Neural cell (in vitro differentiated cells): ENCODE measurements at regions not wholly inside any gene's neighbourhood (a gene's known extent, or its start where the extent isn't known, plus 50 kb on each side); places are given as distances from the start of the nearest gene placed in this dataset.

Experiments used
- H2AFZ ChIP-seq: fragments of 200-600, 300-800 bp; sonication (generic), shearing (Covaris generic); 2 replicates; pipeline ENCODE4 v1.6.0; 2014; ENCODE audit warnings: low read depth, mild to moderate bottlenecking, antibody characterized with exemption, low read length, moderate library complexity
- H3F3A ChIP-seq: fragments of 200-600 bp; shearing (Covaris generic); 2 replicates; pipeline ENCODE4 v1.6.1; 2016; ENCODE audit warnings: mild to moderate bottlenecking, moderate library complexity, mixed read lengths, antibody characterized with exemption, low read length; ENCODE audit not compliant: insufficient read depth, poor library complexity, severe bottlenecking
- H3K27ac ChIP-seq: fragments of 200-600, 300-800 bp; sonication (generic), shearing (Covaris generic); 2 replicates; pipeline ENCODE4 v1.5.1; 2014; ENCODE audit warnings: mild to moderate bottlenecking, low read length, moderate library complexity
- H3K27me3 ChIP-seq: fragments of 300-800, 200-600 bp; sonication (generic), shearing (Covaris generic); 2 replicates; pipeline ENCODE4 v1.6.0; 2014; ENCODE audit warnings: mild to moderate bottlenecking, low read depth, low read length, moderate library complexity; ENCODE audit not compliant: insufficient read depth
- H3K36me3 ChIP-seq: fragments of 300-800, 200-600 bp; sonication (generic), shearing (Covaris generic); 2 replicates; pipeline ENCODE4 v1.5.1; 2014; ENCODE audit warnings: mild to moderate bottlenecking, antibody characterized with exemption, low read length, moderate library complexity; ENCODE audit not compliant: insufficient read depth
- H3K4me2 ChIP-seq: fragments of 300-800, 200-600 bp; sonication (generic), shearing (Covaris generic); 2 replicates; pipeline ENCODE4 v1.6.0; 2014; ENCODE audit warnings: mild to moderate bottlenecking, low read length
- H3K4me3 ChIP-seq: fragments of 300-800, 200-600 bp; sonication (generic), shearing (Covaris generic); 2 replicates; pipeline ENCODE4 v1.5.1; 2014; ENCODE audit warnings: mild to moderate bottlenecking, low read length, moderate library complexity
- H3K79me2 ChIP-seq: fragments of 200-600 bp; shearing (Covaris generic); replicated peaks from 2 replicates; pipeline ENCODE4 v1.6.0; 2014; ENCODE audit warnings: mild to moderate bottlenecking, low read length, moderate library complexity; ENCODE audit not compliant: insufficient read depth
- H3K9ac ChIP-seq: fragments of 300-800, 200-600 bp; sonication (generic), shearing (Covaris generic); 2 replicates; pipeline ENCODE4 v1.6.1; 2016; ENCODE audit warnings: mild to moderate bottlenecking, low read length, mixed read lengths
- H3K9me2 ChIP-seq: fragments of 200-600 bp; shearing (Covaris generic); 2 replicates; pipeline ENCODE4 v1.6.1; 2016; ENCODE audit warnings: mild to moderate bottlenecking, low read length, mixed read lengths; ENCODE audit not compliant: insufficient read depth
- H3K9me3 ChIP-seq: fragments of 200-600, 300-800 bp; sonication (generic), shearing (Covaris generic); 2 replicates; pipeline ENCODE4 v1.6.1; 2016; ENCODE audit warnings: mild to moderate bottlenecking, mixed run types, low read length, moderate library complexity, mixed read lengths
- H4K20me1 ChIP-seq: fragments of 200-600 bp; shearing (Covaris generic); 2 replicates; pipeline ENCODE4 v1.6.1; 2016; ENCODE audit warnings: mild to moderate bottlenecking, mixed run types; ENCODE audit not compliant: insufficient read depth
- CTCF ChIP-seq: fragments of 450-650 bp; IDR thresholded peaks from 2 replicates; pipeline ENCODE4 v1.5.1; 2014; ENCODE audit warnings: antibody characterized with exemption, mild to moderate bottlenecking, moderate library complexity; ENCODE audit not compliant: poor library complexity, severe bottlenecking
- EP300 ChIP-seq: fragments of 450-650 bp; conservative IDR thresholded peaks from 2 replicates; pipeline ENCODE4 v1.6.1; 2014; ENCODE audit warnings: antibody characterized with exemption, mild to moderate bottlenecking, moderate library complexity; ENCODE audit not compliant: poor library complexity, severe bottlenecking
- EZH2 ChIP-seq: fragments of 200-600, 300-800 bp; shearing (Covaris generic), sonication (generic); IDR thresholded peaks from 2 replicates; pipeline ENCODE4 v1.6.1; 2014; ENCODE audit warnings: antibody characterized with exemption, low read length, borderline replicate concordance, mild to moderate bottlenecking; ENCODE audit not compliant: insufficient read depth, poor library complexity, severe bottlenecking
- MXI1 ChIP-seq: fragments of 450-650 bp; conservative IDR thresholded peaks from 2 replicates; pipeline ENCODE4 v1.6.1; 2014; ENCODE audit warnings: antibody characterized with exemption, mild to moderate bottlenecking; ENCODE audit not compliant: poor library complexity, severe bottlenecking
- POLR2AphosphoS5 ChIP-seq: IDR thresholded peaks from 2 replicates; pipeline ENCODE4 v1.6.1; 2012
- RAD21 ChIP-seq: fragments of 450-650 bp; conservative IDR thresholded peaks from 2 replicates; pipeline ENCODE4 v1.6.1; 2014; ENCODE audit warnings: antibody characterized with exemption, mild to moderate bottlenecking, moderate library complexity
- SMC3 ChIP-seq: fragments of 450-650 bp; conservative IDR thresholded peaks from 2 replicates; pipeline ENCODE4 v1.6.1; 2014; ENCODE audit warnings: antibody characterized with exemption, mild to moderate bottlenecking, moderate library complexity; ENCODE audit not compliant: poor library complexity
- TAF1 ChIP-seq: IDR thresholded peaks from 2 replicates; pipeline ENCODE4 v1.6.1; 2012; ENCODE audit warnings: low read depth
- TF ChIP-seq, protein P1 (sequence below): IDR thresholded peaks from 2 replicates; pipeline ENCODE4 v1.6.1; 2012; ENCODE audit warnings: borderline replicate concordance

GRCh38 chr1:217009376-217009775, 286.1 kb upstream of the ESRRG start:
- H2AFZ ChIP-seq: no peak overlapping the region
- H3K27ac ChIP-seq: no peak overlapping the region
- H4K20me1 ChIP-seq: no peaks in the 10 kb centered on the region
- no peak overlapping the region for H3K4me3 ChIP-seq
- H3K79me2 ChIP-seq: no peaks in the 10 kb centered on the region
- H3K9ac ChIP-seq: no peak overlapping the region
- no peak overlapping the region for H3K4me2 ChIP-seq
- H3K9me3 ChIP-seq: no peaks in the 10 kb centered on the region
- no peaks in the 10 kb centered on the region for H3F3A ChIP-seq
- H3K36me3 ChIP-seq: no peaks in the 10 kb centered on the region
- H3K9me2 ChIP-seq: no peaks in the 10 kb centered on the region
- H3K27me3 ChIP-seq: no peaks in the 10 kb centered on the region
- TF ChIP-seq CTCF: no peak
- no peak for TF ChIP-seq MXI1
- TF ChIP-seq RAD21: no peak
- TF ChIP-seq, protein P1, sequence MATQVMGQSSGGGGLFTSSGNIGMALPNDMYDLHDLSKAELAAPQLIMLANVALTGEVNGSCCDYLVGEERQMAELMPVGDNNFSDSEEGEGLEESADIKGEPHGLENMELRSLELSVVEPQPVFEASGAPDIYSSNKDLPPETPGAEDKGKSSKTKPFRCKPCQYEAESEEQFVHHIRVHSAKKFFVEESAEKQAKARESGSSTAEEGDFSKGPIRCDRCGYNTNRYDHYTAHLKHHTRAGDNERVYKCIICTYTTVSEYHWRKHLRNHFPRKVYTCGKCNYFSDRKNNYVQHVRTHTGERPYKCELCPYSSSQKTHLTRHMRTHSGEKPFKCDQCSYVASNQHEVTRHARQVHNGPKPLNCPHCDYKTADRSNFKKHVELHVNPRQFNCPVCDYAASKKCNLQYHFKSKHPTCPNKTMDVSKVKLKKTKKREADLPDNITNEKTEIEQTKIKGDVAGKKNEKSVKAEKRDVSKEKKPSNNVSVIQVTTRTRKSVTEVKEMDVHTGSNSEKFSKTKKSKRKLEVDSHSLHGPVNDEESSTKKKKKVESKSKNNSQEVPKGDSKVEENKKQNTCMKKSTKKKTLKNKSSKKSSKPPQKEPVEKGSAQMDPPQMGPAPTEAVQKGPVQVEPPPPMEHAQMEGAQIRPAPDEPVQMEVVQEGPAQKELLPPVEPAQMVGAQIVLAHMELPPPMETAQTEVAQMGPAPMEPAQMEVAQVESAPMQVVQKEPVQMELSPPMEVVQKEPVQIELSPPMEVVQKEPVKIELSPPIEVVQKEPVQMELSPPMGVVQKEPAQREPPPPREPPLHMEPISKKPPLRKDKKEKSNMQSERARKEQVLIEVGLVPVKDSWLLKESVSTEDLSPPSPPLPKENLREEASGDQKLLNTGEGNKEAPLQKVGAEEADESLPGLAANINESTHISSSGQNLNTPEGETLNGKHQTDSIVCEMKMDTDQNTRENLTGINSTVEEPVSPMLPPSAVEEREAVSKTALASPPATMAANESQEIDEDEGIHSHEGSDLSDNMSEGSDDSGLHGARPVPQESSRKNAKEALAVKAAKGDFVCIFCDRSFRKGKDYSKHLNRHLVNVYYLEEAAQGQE: no peak

DNA sequence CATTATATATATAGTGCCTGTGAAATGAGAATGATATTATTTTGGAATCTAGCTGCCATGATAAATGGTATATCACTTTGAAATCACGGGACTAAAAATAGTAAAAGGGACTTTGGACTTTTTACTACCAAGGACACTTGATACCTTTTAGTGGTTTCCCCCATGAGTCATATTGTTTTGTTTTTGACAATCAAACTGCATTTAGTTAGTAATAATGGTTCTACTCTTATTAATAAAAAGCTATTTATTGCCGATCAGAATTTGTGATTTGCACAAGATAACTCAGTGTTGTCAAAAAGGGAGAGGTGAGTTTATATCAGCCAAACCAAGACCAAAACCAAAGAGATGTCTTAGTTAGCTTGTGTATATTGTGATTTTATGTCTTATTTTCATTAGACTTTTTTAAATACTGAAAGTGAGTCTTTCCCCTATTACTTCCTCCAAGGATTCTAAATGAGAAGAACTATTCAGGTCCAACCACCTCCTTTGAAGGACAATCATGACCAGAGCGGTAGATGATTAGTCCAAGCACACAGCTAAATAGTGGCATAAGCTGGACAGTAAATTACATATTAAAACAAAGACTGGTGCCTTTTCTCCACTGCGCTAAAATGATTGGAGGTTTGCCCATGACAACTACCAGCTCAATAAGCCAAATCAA, 281.7 kb upstream of the ESRRG start:
- Histone ChIP-seq H3K27ac (no peak overlapping the region), H3K4me3 (no peak overlapping the region), H3K36me3 (no peaks in the 10 kb centered on the region), H3K9me2 (no peaks in the 10 kb centered on the region), H3K9ac (no peak overlapping the region), H3K27me3 (no peaks in the 10 kb centered on the region), H3K79me2 (no peaks in the 10 kb centered on the region), H4K20me1 (no peaks in the 10 kb centered on the region), H3K9me3 (no peaks in the 10 kb centered on the region), H3F3A (no peaks in the 10 kb centered on the region), H2AFZ (no peak overlapping the region), H3K4me2 (no peak overlapping the region)
- TF ChIP-seq EZH2: no peak
- TF ChIP-seq RAD21: no peak
- TF ChIP-seq SMC3: no peak
- no peak for TF ChIP-seq POLR2AphosphoS5
- TF ChIP-seq, protein P1: no peak
- no peak for TF ChIP-seq EP300
- no peak for TF ChIP-seq MXI1
- no peak for TF ChIP-seq CTCF
- TF ChIP-seq TAF1: no peak
